ENCODE measurements at regions not wholly inside any gene's neighbourhood (a gene's known extent, or its start where the extent isn't known, plus 50 kb on each side); places are given as distances from the start of the nearest gene placed in this dataset.
"Not testable (repeated sequence)": the region's sequence is repeated elsewhere in the genome, so short reads cannot be mapped to it uniquely, and the experiment has no call there.

DNA sequence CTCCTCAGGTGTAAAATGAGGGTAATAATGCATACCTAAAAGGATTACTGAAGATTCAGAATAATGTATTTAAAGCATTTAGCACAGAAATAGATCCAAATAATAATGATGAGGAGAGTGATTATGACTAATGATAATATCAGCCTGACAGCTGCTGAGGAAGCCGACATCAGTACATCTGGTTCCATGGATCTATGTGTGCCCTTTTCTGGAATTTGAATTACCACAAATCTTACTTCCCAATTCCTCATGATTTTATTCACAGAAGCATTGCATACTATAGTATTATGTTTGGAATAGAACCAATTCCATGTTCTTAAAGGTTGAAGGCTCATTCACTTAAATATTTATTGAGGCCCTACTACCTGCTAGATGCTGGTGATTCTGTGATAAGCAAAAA is 248.9 kb upstream of the THUMPD2 start:
- no peak overlapping the region for H3K4me3 ChIP-seq (ENCODE audit: low read length)
- no peak for DNase-seq (ENCODE audit: low read depth)
- TF ChIP-seq, protein P1, sequence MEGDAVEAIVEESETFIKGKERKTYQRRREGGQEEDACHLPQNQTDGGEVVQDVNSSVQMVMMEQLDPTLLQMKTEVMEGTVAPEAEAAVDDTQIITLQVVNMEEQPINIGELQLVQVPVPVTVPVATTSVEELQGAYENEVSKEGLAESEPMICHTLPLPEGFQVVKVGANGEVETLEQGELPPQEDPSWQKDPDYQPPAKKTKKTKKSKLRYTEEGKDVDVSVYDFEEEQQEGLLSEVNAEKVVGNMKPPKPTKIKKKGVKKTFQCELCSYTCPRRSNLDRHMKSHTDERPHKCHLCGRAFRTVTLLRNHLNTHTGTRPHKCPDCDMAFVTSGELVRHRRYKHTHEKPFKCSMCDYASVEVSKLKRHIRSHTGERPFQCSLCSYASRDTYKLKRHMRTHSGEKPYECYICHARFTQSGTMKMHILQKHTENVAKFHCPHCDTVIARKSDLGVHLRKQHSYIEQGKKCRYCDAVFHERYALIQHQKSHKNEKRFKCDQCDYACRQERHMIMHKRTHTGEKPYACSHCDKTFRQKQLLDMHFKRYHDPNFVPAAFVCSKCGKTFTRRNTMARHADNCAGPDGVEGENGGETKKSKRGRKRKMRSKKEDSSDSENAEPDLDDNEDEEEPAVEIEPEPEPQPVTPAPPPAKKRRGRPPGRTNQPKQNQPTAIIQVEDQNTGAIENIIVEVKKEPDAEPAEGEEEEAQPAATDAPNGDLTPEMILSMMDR (conservative IDR thresholded peaks at IDR 0.05; ENCODE audit: low read depth, low read length) = no peak

DNA sequence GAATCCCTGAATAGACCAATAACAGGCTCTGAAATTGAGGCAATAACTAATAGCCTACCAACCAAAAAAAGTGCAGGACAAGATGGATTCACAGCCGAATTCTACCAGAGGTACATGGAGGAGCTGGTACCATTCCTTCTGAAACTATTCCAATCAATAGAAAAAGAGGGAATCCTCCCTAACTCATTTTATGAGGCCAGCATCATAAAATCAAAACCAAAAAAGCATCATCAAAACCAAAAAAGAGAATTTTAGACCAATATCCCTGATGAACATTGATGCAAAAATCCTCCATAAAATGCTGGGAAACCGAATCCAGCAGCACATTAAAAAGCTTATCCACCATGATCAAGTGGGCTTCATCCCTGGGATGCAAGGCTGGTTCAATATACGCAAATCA is 246.2 kb upstream of the THUMPD2 start:
- not testable (repeated sequence) for DNase-seq (ENCODE audit: low read depth); H3K4me3 ChIP-seq (ENCODE audit: low read length)

DNA sequence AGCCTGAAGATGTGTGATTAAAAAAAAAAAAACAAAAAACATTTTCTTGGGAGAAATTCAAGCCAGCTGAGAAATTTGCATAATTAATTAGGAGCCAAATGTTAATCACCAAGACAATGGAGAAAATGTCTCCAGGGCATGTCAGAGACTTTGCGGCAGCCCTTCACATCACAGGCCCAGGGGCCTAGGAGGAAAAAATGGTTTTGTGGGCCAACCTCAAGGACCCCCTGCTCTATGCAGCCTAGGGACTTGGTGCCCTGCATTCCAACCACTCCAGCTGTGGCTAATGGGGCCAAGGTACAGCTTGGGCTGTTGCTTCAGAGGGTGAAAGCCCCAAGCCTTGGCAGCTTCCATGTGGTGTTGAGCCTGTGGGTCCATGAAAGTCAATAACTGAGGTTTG is 241.9 kb upstream of the THUMPD2 start:
- DNase-seq (ENCODE audit: low read depth) = no peak
- TF ChIP-seq, protein P1 (conservative IDR thresholded peaks at IDR 0.05; ENCODE audit: low read depth, low read length) = no peak
- no peak overlapping the region for H3K4me3 ChIP-seq (ENCODE audit: low read length)

DNA sequence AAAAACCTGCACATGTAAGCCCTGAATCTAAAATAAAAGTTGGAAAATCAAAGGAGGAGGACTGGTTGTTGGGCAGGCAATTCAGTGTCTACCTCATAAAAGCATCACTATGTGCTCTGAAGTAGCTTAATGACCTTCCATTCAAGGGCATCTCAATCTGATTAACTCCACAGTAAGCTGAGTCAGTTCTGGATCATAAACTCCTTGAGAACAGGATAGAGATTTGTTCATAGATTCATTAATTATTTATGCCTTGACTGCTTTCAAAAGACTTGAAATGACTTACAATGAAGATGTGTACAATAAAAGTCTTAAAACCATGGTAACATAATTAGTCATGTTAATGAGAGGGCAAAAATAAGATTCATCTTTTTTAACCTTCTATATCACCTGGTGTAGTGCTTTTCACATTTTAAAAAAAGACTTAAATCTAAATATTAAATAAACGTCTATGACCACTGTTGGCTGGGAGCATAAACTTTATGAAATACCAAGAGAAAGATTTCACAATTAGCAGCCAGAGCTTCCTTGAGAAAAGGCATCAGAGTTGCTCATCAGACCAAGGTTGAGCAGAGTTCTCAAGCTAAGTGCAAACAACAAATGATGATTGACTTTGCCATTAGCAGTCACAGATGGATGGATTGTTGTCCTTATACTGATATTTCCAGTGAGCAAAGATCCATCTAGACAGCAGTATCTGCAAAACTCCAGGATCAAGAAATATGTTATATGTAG is 237.3 kb upstream of the THUMPD2 start:
- TF ChIP-seq, protein P1 (conservative IDR thresholded peaks at IDR 0.05; ENCODE audit: low read depth, low read length) = no peak
- H3K4me3 ChIP-seq (ENCODE audit: low read length) = no peak overlapping the region
- DNase-seq (ENCODE audit: low read depth) = no peak

DNA sequence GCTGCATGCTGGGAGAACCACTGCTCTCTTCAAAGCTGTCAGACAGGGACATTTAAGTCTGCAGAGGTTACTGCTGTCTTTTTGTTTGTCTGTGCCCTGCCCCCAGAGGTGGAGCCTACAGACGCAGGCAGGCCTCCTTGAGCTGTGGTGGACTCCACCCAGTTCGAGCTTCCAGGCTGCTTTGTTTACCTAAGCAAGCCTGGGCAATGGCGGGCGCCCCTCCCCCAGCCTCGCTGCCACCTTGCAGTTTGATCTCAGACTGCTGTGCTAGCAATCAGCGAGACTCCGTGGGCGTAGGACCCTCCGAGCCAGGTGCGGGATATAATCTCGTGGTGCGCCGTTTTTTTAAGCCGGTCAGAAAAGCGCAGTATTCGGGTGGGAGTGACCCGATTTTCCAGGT is 234.9 kb upstream of the THUMPD2 start:
- not testable (repeated sequence) for DNase-seq (ENCODE audit: low read depth); H3K4me3 ChIP-seq (ENCODE audit: low read length)

DNA sequence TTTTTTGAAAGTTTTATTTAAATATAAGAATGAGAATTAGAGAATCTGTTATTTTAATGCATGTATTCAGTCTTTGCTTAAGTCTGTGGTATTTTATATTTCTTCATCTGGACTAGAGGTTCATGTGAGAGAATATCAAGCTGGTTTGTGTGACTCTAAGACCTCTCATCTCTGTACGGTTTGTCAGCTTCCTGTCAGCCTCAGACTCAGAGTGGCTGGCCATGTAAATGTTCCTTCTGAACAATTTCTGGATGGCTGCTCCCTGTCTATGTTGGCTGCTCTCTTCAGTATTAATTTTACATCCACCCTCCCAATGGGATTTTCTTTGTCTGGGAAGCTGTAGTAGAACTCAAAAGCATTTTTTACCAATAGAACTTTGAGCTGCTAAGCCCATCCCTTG is 225.3 kb upstream of the THUMPD2 start:
- TF ChIP-seq, protein P1 (conservative IDR thresholded peaks at IDR 0.05; ENCODE audit: low read depth, low read length) = no peak
- DNase-seq (ENCODE audit: low read depth) = no peak
- no peak overlapping the region for H3K4me3 ChIP-seq (ENCODE audit: low read length)

DNA sequence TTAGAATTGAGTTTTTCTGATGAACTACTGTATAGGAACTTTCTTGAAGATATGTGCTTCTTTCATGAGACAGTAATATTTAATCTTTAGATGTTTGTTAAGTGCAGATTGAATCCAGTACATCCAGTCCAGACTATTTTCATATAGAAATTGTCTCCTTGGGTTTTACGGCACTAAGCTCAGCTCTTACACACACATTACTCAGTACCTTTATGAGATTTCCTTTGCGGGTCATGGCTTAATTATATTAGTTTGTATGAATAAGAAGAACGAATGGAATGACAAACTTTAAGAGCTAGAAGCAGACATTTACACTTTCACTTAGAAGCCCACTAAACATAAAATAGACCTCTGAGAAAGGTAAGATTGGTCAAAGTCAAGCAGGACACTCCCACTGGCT is 223.3 kb upstream of the THUMPD2 start:
- no peak for DNase-seq (ENCODE audit: low read depth)
- H3K4me3 ChIP-seq (ENCODE audit: low read length) = no peak overlapping the region
- TF ChIP-seq, protein P1 (conservative IDR thresholded peaks at IDR 0.05; ENCODE audit: low read depth, low read length) = no peak

DNA sequence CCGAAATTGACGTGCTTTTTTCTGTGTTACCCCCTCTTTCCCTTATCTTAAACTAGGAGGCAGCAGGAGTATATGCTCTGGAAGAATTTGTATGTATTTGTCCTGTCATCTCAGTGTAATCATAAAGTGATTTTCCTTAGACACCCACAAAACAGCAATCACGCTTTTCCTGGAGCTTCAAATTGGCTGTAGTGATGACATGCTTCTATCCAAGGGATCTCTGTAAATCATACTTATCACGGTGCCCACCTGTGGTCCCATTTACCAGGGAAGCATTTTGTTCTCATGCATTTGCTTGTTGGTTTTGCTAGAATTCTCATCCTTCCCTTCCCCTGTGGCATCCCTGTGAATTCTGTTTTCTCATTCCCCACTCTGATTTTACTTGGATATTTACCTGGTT is 220.8 kb upstream of the THUMPD2 start:
- H3K4me3 ChIP-seq (ENCODE audit: low read length) = no peak overlapping the region
- TF ChIP-seq, protein P1 (conservative IDR thresholded peaks at IDR 0.05; ENCODE audit: low read depth, low read length) = no peak
- DNase-seq (ENCODE audit: low read depth) = no peak

Data from retinal pigment epithelial cell (primary cell).